ENCODE measurements at regions not wholly inside any gene's neighbourhood (a gene's known extent, or its start where the extent isn't known, plus 50 kb on each side); places are given as distances from the start of the nearest gene placed in this dataset.

GRCh38 chr4:129369361-129370010, 273.5 kb downstream of the C4orf33 start:
- WGBS (ENCODE audit: insufficient coverage, low coverage, low lambda C conversion rate, missing lambda C conversion rate), result 61% methylated on average over 3 of the region's 3 CpGs
- Histone ChIP-seq H3K36me3 (no peaks in the 10 kb centered on the region), H3K9me3 (no peaks in the 10 kb centered on the region), H3K4me3 (no peak overlapping the region), H3K27ac (no peak overlapping the region), H3K4me1 (no peaks in the 10 kb centered on the region), H3K27me3 (no peaks in the 10 kb centered on the region)
- intact Hi-C loops (cut with DNase I), result loop anchor here in 1 of 2 donors (10.0 kb wide), 1 partner anchor 265 kb away; no protein-coding TSS in a partner anchor
- TF ChIP-seq, protein P1, sequence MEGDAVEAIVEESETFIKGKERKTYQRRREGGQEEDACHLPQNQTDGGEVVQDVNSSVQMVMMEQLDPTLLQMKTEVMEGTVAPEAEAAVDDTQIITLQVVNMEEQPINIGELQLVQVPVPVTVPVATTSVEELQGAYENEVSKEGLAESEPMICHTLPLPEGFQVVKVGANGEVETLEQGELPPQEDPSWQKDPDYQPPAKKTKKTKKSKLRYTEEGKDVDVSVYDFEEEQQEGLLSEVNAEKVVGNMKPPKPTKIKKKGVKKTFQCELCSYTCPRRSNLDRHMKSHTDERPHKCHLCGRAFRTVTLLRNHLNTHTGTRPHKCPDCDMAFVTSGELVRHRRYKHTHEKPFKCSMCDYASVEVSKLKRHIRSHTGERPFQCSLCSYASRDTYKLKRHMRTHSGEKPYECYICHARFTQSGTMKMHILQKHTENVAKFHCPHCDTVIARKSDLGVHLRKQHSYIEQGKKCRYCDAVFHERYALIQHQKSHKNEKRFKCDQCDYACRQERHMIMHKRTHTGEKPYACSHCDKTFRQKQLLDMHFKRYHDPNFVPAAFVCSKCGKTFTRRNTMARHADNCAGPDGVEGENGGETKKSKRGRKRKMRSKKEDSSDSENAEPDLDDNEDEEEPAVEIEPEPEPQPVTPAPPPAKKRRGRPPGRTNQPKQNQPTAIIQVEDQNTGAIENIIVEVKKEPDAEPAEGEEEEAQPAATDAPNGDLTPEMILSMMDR (IDR thresholded peaks at IDR 0.05), result no peak
- no peak for TF ChIP-seq POLR2A (IDR thresholded peaks at IDR 0.05)
- DNase-seq, result no peak
- no peak for ATAC-seq

DNA sequence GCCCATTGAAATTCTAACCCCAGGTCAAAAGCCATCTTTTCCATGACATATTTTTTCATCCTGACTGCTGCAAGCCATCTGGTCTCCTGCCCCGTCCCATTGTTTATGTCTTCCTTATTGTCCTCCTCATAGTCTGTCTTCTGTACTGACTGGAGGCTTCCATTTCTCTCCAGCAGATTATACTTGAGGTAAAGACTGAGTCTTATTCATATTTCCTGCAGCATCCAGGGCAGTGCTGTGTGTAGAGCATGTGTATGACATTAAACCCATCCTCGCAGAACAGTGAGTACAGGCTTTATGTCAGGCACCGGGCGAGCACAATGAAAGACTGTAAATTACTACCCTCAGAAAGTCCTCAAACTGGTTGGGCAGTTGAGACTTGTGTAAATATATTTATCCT, 275.1 kb downstream of the C4orf33 start:
- no peak for DNase-seq
- TF ChIP-seq, protein P1 (IDR thresholded peaks at IDR 0.05), result no peak
- TF ChIP-seq POLR2A (IDR thresholded peaks at IDR 0.05), result no peak
- Histone ChIP-seq H3K27me3 (no peaks in the 10 kb centered on the region), H3K9me3 (no peaks in the 10 kb centered on the region), H3K4me3 (no peak overlapping the region), H3K4me1 (no peaks in the 10 kb centered on the region), H3K36me3 (no peaks in the 10 kb centered on the region), H3K27ac (no peak overlapping the region)
- 70% methylated on average over 4 of the region's 4 CpGs for WGBS (ENCODE audit: insufficient coverage, low coverage, low lambda C conversion rate, missing lambda C conversion rate)
- ATAC-seq, result no peak
- intact Hi-C loops (cut with DNase I), result no loop called here

DNA sequence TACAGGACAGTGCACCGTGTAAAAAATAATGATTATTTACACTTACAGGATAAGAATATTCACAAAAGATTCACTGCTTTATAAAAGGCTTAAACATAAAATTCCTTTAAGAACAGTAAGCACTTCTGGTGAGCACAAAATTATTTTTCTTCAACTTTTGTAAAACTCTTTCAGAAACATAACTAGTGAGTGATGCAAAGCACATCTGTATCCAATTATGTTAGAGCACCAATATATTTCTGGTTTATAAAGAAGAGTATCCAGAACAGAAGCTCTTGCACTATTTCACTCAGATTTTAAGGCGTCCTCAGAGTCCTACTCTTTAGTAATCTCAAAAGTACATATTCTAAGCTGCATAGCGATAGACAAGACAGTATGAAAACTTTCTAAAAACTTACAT, 276.0 kb downstream of the C4orf33 start:
- no peak overlapping the region for H3K4me3 ChIP-seq
- H3K36me3 ChIP-seq, result no peaks in the 10 kb centered on the region
- WGBS (ENCODE audit: insufficient coverage, low coverage, low lambda C conversion rate, missing lambda C conversion rate), result 61% methylated on average over 3 of the region's 3 CpGs
- ATAC-seq (no peak), DNase-seq (no peak)
- intact Hi-C loops (cut with DNase I), result no loop called here
- no peaks in the 10 kb centered on the region for H3K9me3 ChIP-seq
- no peaks in the 10 kb centered on the region for H3K4me1 ChIP-seq
- TF ChIP-seq, protein P1 (IDR thresholded peaks at IDR 0.05), result no peak
- no peak for TF ChIP-seq POLR2A (IDR thresholded peaks at IDR 0.05)
- no peak overlapping the region for H3K27ac ChIP-seq
- H3K27me3 ChIP-seq, result no peaks in the 10 kb centered on the region

DNA sequence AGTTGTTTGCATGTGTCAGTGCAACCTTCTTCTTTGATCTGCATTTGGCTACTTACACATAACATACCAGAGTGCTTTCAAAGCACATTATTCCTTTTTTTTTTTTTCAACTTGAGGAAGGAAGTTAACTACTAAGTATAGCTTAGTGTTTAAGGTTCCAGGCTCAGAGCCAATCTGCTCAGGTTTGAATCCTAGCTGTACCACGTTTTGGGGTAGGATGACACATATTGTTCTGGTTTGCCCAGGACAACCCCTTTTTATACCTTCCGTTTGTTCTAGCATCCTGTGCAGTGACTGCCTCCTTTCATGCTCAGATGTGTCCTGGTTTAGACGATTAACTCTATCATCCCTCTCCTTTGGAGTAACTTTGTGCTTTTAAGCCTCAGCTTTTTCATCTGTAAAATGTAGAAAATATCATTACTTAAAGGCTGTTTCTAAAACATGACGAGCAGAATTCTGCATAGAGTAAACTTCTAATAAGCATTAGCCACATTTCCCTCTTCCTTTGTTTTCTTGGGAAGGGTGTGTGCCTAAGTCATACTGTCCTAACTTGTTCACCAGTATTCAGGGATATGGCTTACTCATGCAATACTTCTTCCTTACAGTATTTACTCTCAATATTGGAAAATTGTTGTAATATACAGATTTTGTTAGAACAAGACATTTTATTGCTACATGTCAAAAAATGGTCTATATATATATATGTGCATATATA, 281.3 kb downstream of the C4orf33 start:
- no peaks in the 10 kb centered on the region for H3K9me3 ChIP-seq
- H3K27ac ChIP-seq, result no peak overlapping the region
- no peaks in the 10 kb centered on the region for H3K36me3 ChIP-seq
- 21% methylated on average over 4 of the region's 4 CpGs for WGBS (ENCODE audit: insufficient coverage, low coverage, low lambda C conversion rate, missing lambda C conversion rate)
- DNase-seq, result no peak
- H3K27me3 ChIP-seq, result no peaks in the 10 kb centered on the region
- no peak for TF ChIP-seq POLR2A (IDR thresholded peaks at IDR 0.05)
- TF ChIP-seq, protein P1 (IDR thresholded peaks at IDR 0.05), result no peak
- no peaks in the 10 kb centered on the region for H3K4me1 ChIP-seq
- no peak for ATAC-seq
- intact Hi-C loops (cut with DNase I), result no loop called here
- H3K4me3 ChIP-seq, result no peak overlapping the region

Measured in right lobe of liver (tissue), 6 donors.